H9 (cell line): ENCODE measurements at regions not wholly inside any gene's neighbourhood (a gene's known extent, or its start where the extent isn't known, plus 50 kb on each side); places are given as distances from the start of the nearest gene placed in this dataset.

Experiments used
- DNase-seq: peaks from one replicate; pipeline ENCODE4 v3.0.0-alpha.2; 2017
- H2AFZ ChIP-seq: one replicate; pipeline ENCODE4 v1.6.1; 2013; ENCODE audit warnings: mild to moderate bottlenecking, low read length, control low read depth, moderate library complexity
- H2AK5ac ChIP-seq: 2 replicates; pipeline ENCODE4 v1.6.1; 2013; ENCODE audit warnings: low read length, control low read depth, mixed read lengths; ENCODE audit not compliant: insufficient read length
- H2BK120ac ChIP-seq: one replicate; pipeline ENCODE4 v1.6.1; 2013; ENCODE audit warnings: low read depth, mild to moderate bottlenecking, low read length, control low read depth, inconsistent platforms; ENCODE audit not compliant: poor library complexity, severe bottlenecking
- H2BK12ac ChIP-seq: 2 replicates; pipeline ENCODE4 v1.6.1; 2013; ENCODE audit warnings: low read length, control low read depth, mixed read lengths, low read depth; ENCODE audit not compliant: insufficient read length
- H2BK15ac ChIP-seq: 2 replicates; pipeline ENCODE4 v1.6.1; 2013; ENCODE audit warnings: low read depth, low read length, control low read depth
- H2BK20ac ChIP-seq: one replicate; pipeline ENCODE4 v1.6.1; 2013; ENCODE audit warnings: low read depth, mild to moderate bottlenecking, low read length, control low read depth, inconsistent platforms; ENCODE audit not compliant: poor library complexity, severe bottlenecking
- H2BK5ac ChIP-seq: 2 replicates; pipeline ENCODE4 v1.6.1; 2013; ENCODE audit warnings: low read length, control low read depth, mixed read lengths; ENCODE audit not compliant: insufficient read length
- H3K14ac ChIP-seq: 2 replicates; pipeline ENCODE4 v1.6.1; 2013; ENCODE audit warnings: low read length, control low read depth; ENCODE audit not compliant: insufficient read depth
- H3K18ac ChIP-seq: 2 replicates; pipeline ENCODE4 v1.6.1; 2013; ENCODE audit warnings: low read depth, mild to moderate bottlenecking, mixed read lengths, low read length, control low read depth; ENCODE audit not compliant: insufficient read length
- H3K23ac ChIP-seq: 2 replicates; pipeline ENCODE4 v1.6.1; 2013; ENCODE audit warnings: low read length, control low read depth, mixed read lengths, low read depth; ENCODE audit not compliant: insufficient read length
- H3K23me2 ChIP-seq: 2 replicates; pipeline ENCODE4 v1.6.1; 2013; ENCODE audit warnings: low read depth, mild to moderate bottlenecking, mixed read lengths, low read length, control low read depth; ENCODE audit not compliant: insufficient read length, poor library complexity, severe bottlenecking
- H3K27ac ChIP-seq: 2 replicates; pipeline ENCODE4 v1.5.1; 2013; ENCODE audit warnings: low read length, control low read depth, mixed read lengths, low read depth; ENCODE audit not compliant: insufficient read length
- H3K27me3 ChIP-seq: 2 replicates; pipeline ENCODE4 v1.6.1; 2013; ENCODE audit warnings: low read length, control low read depth, inconsistent platforms; ENCODE audit not compliant: insufficient read depth
- H3K4ac ChIP-seq: 2 replicates; pipeline ENCODE4 v1.6.1; 2013; ENCODE audit warnings: low read depth, mild to moderate bottlenecking, control low read depth, inconsistent platforms, low read length, moderate library complexity
- H3K4me1 ChIP-seq: 2 replicates; pipeline ENCODE4 v1.6.1; 2013; ENCODE audit warnings: low read length, control low read depth, inconsistent platforms; ENCODE audit not compliant: insufficient read depth
- H3K4me2 ChIP-seq: 2 replicates; pipeline ENCODE4 v1.6.1; 2013; ENCODE audit warnings: low read length, control low read depth, mixed read lengths; ENCODE audit not compliant: insufficient read length, insufficient read depth
- H3K56ac ChIP-seq: 2 replicates; pipeline ENCODE4 v1.6.1; 2013; ENCODE audit warnings: low read depth, mild to moderate bottlenecking, mixed read lengths, low read length, control low read depth; ENCODE audit not compliant: insufficient read length
- H3K79me1 ChIP-seq: 2 replicates; pipeline ENCODE4 v1.6.1; 2013; ENCODE audit warnings: low read depth, mild to moderate bottlenecking, moderate library complexity, low read length, control low read depth, inconsistent platforms; ENCODE audit not compliant: insufficient read depth, poor library complexity, severe bottlenecking
- H3K79me2 ChIP-seq: 2 replicates; pipeline ENCODE4 v1.6.1; 2013; ENCODE audit warnings: low read length, control low read depth, inconsistent platforms; ENCODE audit not compliant: insufficient read depth
- H3K9ac ChIP-seq: 2 replicates; pipeline ENCODE4 v1.6.1; 2013; ENCODE audit warnings: low read length, control low read depth, mixed read lengths; ENCODE audit not compliant: insufficient read length; ENCODE audit errors: extremely low read depth
- H3K9me3 ChIP-seq: one replicate; pipeline ENCODE4 v1.6.1; 2013; ENCODE audit warnings: low read depth, low read length, inconsistent platforms; ENCODE audit not compliant: control insufficient read depth
- H3T11ph ChIP-seq: one replicate; pipeline ENCODE4 v1.6.1; 2013; ENCODE audit warnings: mild to moderate bottlenecking, low read length, control low read depth, inconsistent platforms
- H4K20me1 ChIP-seq: one replicate; pipeline ENCODE4 v1.6.1; 2013; ENCODE audit not compliant: control insufficient read depth, insufficient read length, insufficient read depth
- H4K5ac ChIP-seq: 2 replicates; pipeline ENCODE4 v1.6.1; 2013; ENCODE audit warnings: low read depth, mild to moderate bottlenecking, mixed read lengths, low read length, control low read depth; ENCODE audit not compliant: insufficient read length
- H4K8ac ChIP-seq: replicated peaks from 2 replicates; pipeline ENCODE4 v1.6.1; 2013; ENCODE audit warnings: low read length, control low read depth, mixed read lengths, low read depth; ENCODE audit not compliant: insufficient read length
- H4K91ac ChIP-seq: 2 replicates; pipeline ENCODE4 v1.6.1; 2013; ENCODE audit warnings: low read depth, mild to moderate bottlenecking, moderate library complexity, mixed read lengths, low read length, control low read depth; ENCODE audit not compliant: insufficient read length
- H3K27ac Mint-ChIP-seq, 3 experiments: 2 replicates in 2 of 3; 3 replicates in 1 of 3; pipeline ENCODE4 v1.8.0; 2020 to 2021; ENCODE audit warnings: mixed read lengths in 3 of 3, mild to moderate bottlenecking in 1 of 3, moderate library complexity in 1 of 3
- H3K27me3 Mint-ChIP-seq: 2 replicates; pipeline ENCODE4 v1.8.0; 2021; ENCODE audit warnings: low read depth, mild to moderate bottlenecking, moderate library complexity, mixed read lengths
- H3K36me3 Mint-ChIP-seq, 3 experiments: 2 replicates in 2 of 3; 3 replicates in 1 of 3; pipeline ENCODE4 v1.8.0; 2020 to 2021; ENCODE audit warnings: low read depth in 3 of 3, mixed read lengths in 3 of 3; ENCODE audit not compliant: insufficient read depth in 1 of 3
- H3K4me1 Mint-ChIP-seq, 2 experiments: 2 replicates each; pipeline ENCODE4 v1.8.0; 2020; ENCODE audit warnings: mixed read lengths in 2 of 2
- H3K4me3 Mint-ChIP-seq, 2 experiments: 2 replicates in 1 of 2; 3 replicates in 1 of 2; pipeline ENCODE4 v1.8.0; 2020 to 2021; ENCODE audit warnings: mild to moderate bottlenecking in 2 of 2, mixed read lengths in 2 of 2, moderate library complexity in 1 of 2
- H3K9me3 Mint-ChIP-seq, 2 experiments: 2 replicates in 1 of 2; 3 replicates in 1 of 2; pipeline ENCODE4 v1.8.0; 2020; ENCODE audit warnings: mild to moderate bottlenecking in 2 of 2, mixed read lengths in 2 of 2, moderate library complexity in 1 of 2
- WGBS: extraction: QIAGEN DNeasy Blood & Tissue Kit; methylation state at CpG from one replicate; pipeline ENCODE4 v1.1.7; 2013; ENCODE audit warnings: missing lambda C conversion rate, low lambda C conversion rate, mixed read lengths; ENCODE audit not compliant: insufficient read length; ENCODE audit errors: extremely low coverage; 5-methylcytosine and 5-hydroxymethylcytosine counted together
- TF ChIP-seq, protein P1 (sequence below): fragments of 200-600 bp; sonication (generic); conservative IDR thresholded peaks from 3 replicates; pipeline ENCODE4 v1.8.0; 2021; ENCODE audit warnings: antibody characterized with exemption, mild to moderate bottlenecking

DNA sequence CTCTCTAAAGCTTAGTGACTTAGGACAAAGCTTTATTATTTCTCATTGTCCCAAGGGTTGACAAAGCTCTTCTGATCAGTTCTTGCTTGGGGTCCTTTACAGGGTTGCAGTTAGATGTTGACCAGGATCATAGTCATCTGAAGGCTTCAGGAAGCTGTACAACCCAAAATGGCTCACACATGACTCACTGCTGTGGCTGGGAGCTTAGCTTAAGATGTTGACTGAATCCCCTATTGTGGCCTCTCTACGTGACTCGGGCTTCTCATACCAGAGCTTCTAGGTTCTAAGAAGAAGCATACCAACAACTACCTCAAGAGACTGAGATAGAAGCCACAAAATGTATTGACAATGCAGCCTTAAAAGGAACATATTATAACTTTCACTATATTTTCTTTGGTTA is 569.6 kb upstream of the ROBO2 start:
- H3K9me3 Mint-ChIP-seq: no peaks in the 10 kb centered on the region; a peak in 1 of 5 replicates

More for the DNA sequence above, 569.6 kb upstream of the ROBO2 start:
- H3T11ph ChIP-seq: no peak overlapping the region
- no peaks in the 10 kb centered on the region for H3K4me1 Mint-ChIP-seq
- H2BK120ac ChIP-seq: no peak overlapping the region
- H3K9me3 ChIP-seq: no peaks in the 10 kb centered on the region
- no CpG with 5 or more reads among the region's 2 CpGs for WGBS
- H2AFZ ChIP-seq: no peak overlapping the region
- DNase-seq: no peak
- H3K27me3 ChIP-seq: no peaks in the 10 kb centered on the region
- H3K4me3 Mint-ChIP-seq: no peak overlapping the region
- H3K79me2 ChIP-seq: no peaks in the 10 kb centered on the region
- H3K23ac ChIP-seq: no peak overlapping the region
- H3K27me3 Mint-ChIP-seq: no peaks in the 10 kb centered on the region
- no peak overlapping the region for H4K91ac ChIP-seq
- no peak overlapping the region for H3K56ac ChIP-seq
- H2BK20ac ChIP-seq: no peak overlapping the region
- H3K23me2 ChIP-seq: no peaks in the 10 kb centered on the region
- no peaks in the 10 kb centered on the region for H4K20me1 ChIP-seq
- H4K8ac ChIP-seq: no peak overlapping the region
- no peak overlapping the region for H2BK15ac ChIP-seq
- H3K4me1 ChIP-seq: no peaks in the 10 kb centered on the region
- no peak overlapping the region for H3K27ac ChIP-seq
- H3K18ac ChIP-seq: no peak overlapping the region
- H3K27ac Mint-ChIP-seq: no peak overlapping the region
- no peak overlapping the region for H3K4me2 ChIP-seq
- H2AK5ac ChIP-seq: no peak overlapping the region
- H4K5ac ChIP-seq: no peak overlapping the region
- H3K14ac ChIP-seq: no peak overlapping the region
- H3K4ac ChIP-seq: no peak overlapping the region
- TF ChIP-seq, protein P1, sequence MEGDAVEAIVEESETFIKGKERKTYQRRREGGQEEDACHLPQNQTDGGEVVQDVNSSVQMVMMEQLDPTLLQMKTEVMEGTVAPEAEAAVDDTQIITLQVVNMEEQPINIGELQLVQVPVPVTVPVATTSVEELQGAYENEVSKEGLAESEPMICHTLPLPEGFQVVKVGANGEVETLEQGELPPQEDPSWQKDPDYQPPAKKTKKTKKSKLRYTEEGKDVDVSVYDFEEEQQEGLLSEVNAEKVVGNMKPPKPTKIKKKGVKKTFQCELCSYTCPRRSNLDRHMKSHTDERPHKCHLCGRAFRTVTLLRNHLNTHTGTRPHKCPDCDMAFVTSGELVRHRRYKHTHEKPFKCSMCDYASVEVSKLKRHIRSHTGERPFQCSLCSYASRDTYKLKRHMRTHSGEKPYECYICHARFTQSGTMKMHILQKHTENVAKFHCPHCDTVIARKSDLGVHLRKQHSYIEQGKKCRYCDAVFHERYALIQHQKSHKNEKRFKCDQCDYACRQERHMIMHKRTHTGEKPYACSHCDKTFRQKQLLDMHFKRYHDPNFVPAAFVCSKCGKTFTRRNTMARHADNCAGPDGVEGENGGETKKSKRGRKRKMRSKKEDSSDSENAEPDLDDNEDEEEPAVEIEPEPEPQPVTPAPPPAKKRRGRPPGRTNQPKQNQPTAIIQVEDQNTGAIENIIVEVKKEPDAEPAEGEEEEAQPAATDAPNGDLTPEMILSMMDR: no peak
- no peaks in the 10 kb centered on the region for H3K79me1 ChIP-seq
- no peak overlapping the region for H2BK12ac ChIP-seq
- 0 out of 7 replicates have a peak, but pooled peaks cover 0 to 2% (median 0%) of the 10 kb centered on the region in 3 experiments for H3K36me3 Mint-ChIP-seq
- no peak overlapping the region for H3K9ac ChIP-seq
- H2BK5ac ChIP-seq: no peak overlapping the region
